HCT116 (cell line): ENCODE measurements at regions not wholly inside any gene's neighbourhood (a gene's known extent, or its start where the extent isn't known, plus 50 kb on each side); places are given as distances from the start of the nearest gene placed in this dataset.

Experiments
- ATAC-seq: fragments of 200-7000 bp; cut with Tn5 transposase; 2 replicates; pipeline ENCODE4 v1.9.1; 2020; ENCODE audit warnings: mild to moderate bottlenecking, moderate library complexity
- BruUV-seq: library from RNA; stranded (reverse); fragments of 400-500 nt; replicated peaks from 2 replicates; lab custom pipeline; 2021; lab: Mats Ljungman, UMichigan
- CTCF ChIA-PET: fragments of 300-600 bp; sonication (Branson Sonifier 250); formaldehyde crosslinking; loops from one replicate; lab custom pipeline; 2021; ENCODE audit warnings: antibody characterized with exemption; lab: Charles Lee
- POLR2A ChIA-PET: fragments of 300-600, 350-600 bp; sonication (Branson Sonifier 250); formaldehyde crosslinking; loops from one replicate; lab custom pipeline; 2021; ENCODE audit warnings: antibody characterized with exemption; lab: Charles Lee
- RAD21 ChIA-PET, 2 experiments: fragments of 300-600 bp; sonication (Branson Sonifier 250); formaldehyde crosslinking; loops; one replicate each; lab custom pipeline; 2023; ENCODE audit warnings: low total read pairs in 2 of 2; ENCODE audit not compliant: uncharacterized antibody in 2 of 2, unreplicated experiment in 2 of 2, low non-redundant PET in 1 of 2; lab: Charles Lee
- DNase-seq: peaks from one replicate; pipeline ENCODE4 v3.0.0-alpha.2; 2010; ENCODE audit warnings: low read depth, low spot score
- H2AFZ ChIP-seq: fragments of 200-600 bp; shearing (Covaris generic), sonication (generic); 2 replicates; pipeline ENCODE4 v1.6.1; 2017; ENCODE audit warnings: low read depth, mixed run types, mixed read lengths, antibody characterized with exemption, low read length; ENCODE audit not compliant: poor library complexity, severe bottlenecking
- H3K27ac ChIP-seq: 2 replicates; pipeline ENCODE4 v1.5.1; 2012; ENCODE audit warnings: low read depth, low read length
- H3K27me3 ChIP-seq: fragments of 200-600 bp; sonication (generic); 2 replicates; pipeline ENCODE4 v1.6.1; 2016; ENCODE audit warnings: mixed run types, low read length, mixed read lengths; ENCODE audit not compliant: insufficient read depth
- H3K36me3 ChIP-seq, 2 experiments: fragments of 200-500 bp in 1 of 2; fragments of 200-600 bp in 1 of 2; sonication (Bioruptor generic) in 1 of 2; sonication (generic) in 1 of 2; 2 replicates each; pipeline versions ENCODE4 v1.5.1 to v1.6.1; 2014 to 2016; ENCODE audit warnings: low read length in 2 of 2, inconsistent platforms in 1 of 2, mixed read lengths in 1 of 2, mixed run types in 1 of 2; ENCODE audit not compliant: insufficient read depth in 2 of 2, control insufficient read depth in 1 of 2
- H3K4me1 ChIP-seq, 2 experiments: fragments of 200-600 bp in 1 of 2; sonication (generic) in 1 of 2; 2 replicates each; pipeline versions ENCODE4 v1.5.1 to v1.6.1; 2012 to 2017; ENCODE audit warnings: low read length in 2 of 2, inconsistent platforms in 1 of 2, mild to moderate bottlenecking in 1 of 2, mixed read lengths in 1 of 2, mixed run types in 1 of 2, moderate library complexity in 1 of 2; ENCODE audit not compliant: insufficient read depth in 2 of 2, control insufficient read depth in 1 of 2
- H3K4me2 ChIP-seq: fragments of 200-600 bp; sonication (generic); 2 replicates; pipeline ENCODE4 v1.6.1; 2017; ENCODE audit warnings: mixed run types, low read length, mixed read lengths
- H3K4me3 ChIP-seq, 2 experiments: fragments of 200-600 bp in 1 of 2; sonication (generic) in 1 of 2; replicated peaks in 1 of 2; 2 replicates each; pipeline ENCODE4 v1.5.1; 2011 to 2016; ENCODE audit warnings: low read length in 2 of 2, control low read depth in 1 of 2, low read depth in 1 of 2, mild to moderate bottlenecking in 1 of 2, mixed read lengths in 1 of 2, mixed run types in 1 of 2
- H3K79me2 ChIP-seq: fragments of 200-600 bp; sonication (generic); 2 replicates; pipeline ENCODE4 v1.6.1; 2017; ENCODE audit warnings: mild to moderate bottlenecking, mixed run types, low read length, moderate library complexity, mixed read lengths; ENCODE audit not compliant: insufficient read depth
- H3K9ac ChIP-seq: fragments of 200-600 bp; sonication (generic); 2 replicates; pipeline ENCODE4 v1.6.1; 2016; ENCODE audit warnings: low read length, mixed read lengths
- H3K9me2 ChIP-seq: fragments of 200-600 bp; sonication (generic), shearing (Covaris generic); 2 replicates; pipeline ENCODE4 v1.6.1; 2017; ENCODE audit warnings: mixed run types, mild to moderate bottlenecking, moderate library complexity; ENCODE audit not compliant: insufficient read depth
- H3K9me3 ChIP-seq, 2 experiments: fragments of 200-500 bp in 1 of 2; fragments of 200-600 bp in 1 of 2; sonication (Bioruptor generic) in 1 of 2; sonication (generic) in 1 of 2; 2 replicates each; pipeline ENCODE4 v1.6.1; 2014 to 2017; ENCODE audit warnings: low read length in 2 of 2, mixed read lengths in 2 of 2, inconsistent platforms in 1 of 2, low read depth in 1 of 2, mild to moderate bottlenecking in 1 of 2, mixed run types in 1 of 2, moderate library complexity in 1 of 2; ENCODE audit not compliant: control insufficient read depth in 1 of 2, insufficient read depth in 1 of 2
- H4K20me1 ChIP-seq: fragments of 200-600 bp; sonication (generic), shearing (Covaris generic); 2 replicates; pipeline ENCODE4 v1.6.1; 2017; ENCODE audit warnings: mixed run types, mild to moderate bottlenecking, moderate library complexity; ENCODE audit not compliant: insufficient read depth
- ATF3 ChIP-seq: IDR thresholded peaks from 2 replicates; pipeline ENCODE4 v1.6.1; 2012
- CBX3 ChIP-seq: IDR thresholded peaks from 2 replicates; pipeline ENCODE4 v1.6.1; 2012; ENCODE audit warnings: low read depth
- CTCF ChIP-seq, 3 experiments: fragments of 200-600 bp in 1 of 3; sonication (generic) in 1 of 3; IDR thresholded peaks in 2 of 3; conservative IDR thresholded peaks in 1 of 3; 2 replicates each; pipeline ENCODE4 v1.5.1; 2012 to 2017; ENCODE audit warnings: low read depth in 2 of 3, low read length in 2 of 3, antibody characterized with exemption in 1 of 3, borderline replicate concordance in 1 of 3, control low read depth in 1 of 3, mild to moderate bottlenecking in 1 of 3, mixed read lengths in 1 of 3, mixed run types in 1 of 3, moderate library complexity in 1 of 3; ENCODE audit not compliant: insufficient read depth in 1 of 3
- EGR1 ChIP-seq: IDR thresholded peaks from 2 replicates; pipeline ENCODE4 v1.6.1; 2012; ENCODE audit warnings: low read depth
- EZH2phosphoT487 ChIP-seq: fragments of 200-600 bp; IDR thresholded peaks from 2 replicates; pipeline ENCODE4 v1.6.1; 2018; ENCODE audit warnings: antibody characterized with exemption, borderline replicate concordance
- JUND ChIP-seq: IDR thresholded peaks from 2 replicates; pipeline ENCODE4 v1.6.1; 2012
- MAX ChIP-seq: IDR thresholded peaks from 2 replicates; pipeline ENCODE4 v1.6.1; 2012
- POLR2A ChIP-seq: IDR thresholded peaks from 2 replicates; pipeline ENCODE4 v1.7.0; 2011; ENCODE audit warnings: borderline replicate concordance; ENCODE audit not compliant: insufficient read depth, insufficient read length; ENCODE audit errors: extremely low read depth
- REST ChIP-seq: IDR thresholded peaks from 2 replicates; pipeline ENCODE4 v1.6.1; 2012; ENCODE audit warnings: low read depth
- SIN3A ChIP-seq: IDR thresholded peaks from 2 replicates; pipeline ENCODE4 v1.6.1; 2012; ENCODE audit warnings: low read depth
- SP1 ChIP-seq: IDR thresholded peaks from 2 replicates; pipeline ENCODE4 v1.6.1; 2012; ENCODE audit warnings: low read depth
- TCF7L2 ChIP-seq: IDR thresholded peaks from 2 replicates; pipeline ENCODE4 v1.7.0; 2011; ENCODE audit warnings: borderline replicate concordance, inconsistent platforms; ENCODE audit not compliant: insufficient read depth, insufficient read length; ENCODE audit errors: extremely low read depth
- YY1 ChIP-seq: IDR thresholded peaks from 2 replicates; pipeline ENCODE4 v1.6.1; 2011; ENCODE audit warnings: low read length, low read depth, moderate library complexity, mild to moderate bottlenecking; ENCODE audit not compliant: insufficient replicate concordance; ENCODE audit errors: extremely low read depth
- ZBTB33 ChIP-seq: IDR thresholded peaks from 2 replicates; pipeline ENCODE4 v1.6.1; 2011; ENCODE audit warnings: mild to moderate bottlenecking, low read length, moderate library complexity; ENCODE audit not compliant: insufficient replicate concordance; ENCODE audit errors: extremely low read depth
- ZFX ChIP-seq: fragments of 450-650 bp; IDR thresholded peaks from 2 replicates; pipeline ENCODE4 v1.6.1; 2017
- intact Hi-C: fragments of 100-400 bp; cut with micrococcal nuclease; formaldehyde crosslinking; loops from 2 replicates; pipeline ENCODE4 v1.10.0; 2022

GRCh38 chr4:184921456-184921855, 95.7 kb upstream of the ACSL1 start:
- Histone ChIP-seq H3K4me2 (no peak overlapping the region), H3K9me2 (no peaks in the 10 kb centered on the region), H3K9me3 (no peaks in the 10 kb centered on the region), H3K4me3 (no peak overlapping the region), H4K20me1 (no peaks in the 10 kb centered on the region), H3K27ac (no peak overlapping the region), H3K36me3 (no peaks in the 10 kb centered on the region), H3K9ac (no peak overlapping the region), H3K79me2 (no peaks in the 10 kb centered on the region), H3K27me3 (no peaks in the 10 kb centered on the region), H3K4me1 (no peaks in the 10 kb centered on the region), H2AFZ (no peak overlapping the region)
- intact Hi-C loops: no loop called here
- BruUV-seq: no TSS peak
- DNase-seq: no peak
- ChIA-PET CTCF (no interaction called here), RAD21 (no interaction called here), POLR2A (no interaction called here)
- TF ChIP-seq SP1 (no peak), TCF7L2 (no peak), JUND (no peak), CTCF (IDR thresholded peaks at IDR 0.05 in 2 of 3, conservative IDR thresholded peaks at IDR 0.05 in 1 of 3; ENCODE audit: borderline replicate concordance in 1 of 3, insufficient read depth in 1 of 3, low read depth in 2 of 3, low read length in 2 of 3) (no peak), EZH2phosphoT487 (no peak), MAX (no peak), ZBTB33 (no peak), ATF3 (no peak), POLR2A (no peak), ZFX (no peak), EGR1 (no peak), SIN3A (no peak), YY1 (no peak), CBX3 (no peak), REST (no peak)
- no peak for ATAC-seq
